ENCODE measurements at regions not wholly inside any gene's neighbourhood (a gene's known extent, or its start where the extent isn't known, plus 50 kb on each side); places are given as distances from the start of the nearest gene placed in this dataset.

GRCh38 chr20:54362283-54362682 lies 113.1 kb upstream of the DOK5 start:
- TF ChIP-seq EZH2 (IDR thresholded peaks at IDR 0.05; ENCODE audit: borderline replicate concordance, low read depth, low read length, severe bottlenecking) (no peak), CTCF (IDR thresholded peaks at IDR 0.05; ENCODE audit: borderline replicate concordance, extremely low read depth, low read length, poor library complexity, severe bottlenecking) (no peak)

All from DND-41 (cell line).